ENCODE measurements at regions not wholly inside any gene's neighbourhood (a gene's known extent, or its start where the extent isn't known, plus 50 kb on each side); places are given as distances from the start of the nearest gene placed in this dataset.

- ATAC-seq (no peak), DNase-seq (ENCODE audit: low spot score) (no peak)
- Mint-ChIP-seq H3K27me3 (ENCODE audit: low read depth) (no peaks in the 10 kb centered on the region; the same call in 1 of the 2 replicates), H3K4me3 (no peak overlapping the region), H3K27ac (no peak overlapping the region), H3K9me3 (peaks cover 81% of the 10 kb centered on the region), H3K4me1 (no peaks in the 10 kb centered on the region), H3K36me3 (peaks cover 61% of the 10 kb centered on the region)
- ChIA-PET POLR2A (no interaction called here), CTCF (no interaction called here)
- TF ChIP-seq NFYB (CRISPR knock-in tag; conservative IDR thresholded peaks at IDR 0.05; ENCODE audit: low read depth) (no peak), MYBL2 (CRISPR knock-in tag; IDR thresholded peaks at IDR 0.05) (no peak), TP53 (CRISPR knock-in tag; IDR thresholded peaks at IDR 0.05) (no peak), NR1H2 (CRISPR knock-in tag; IDR thresholded peaks at IDR 0.05) (no peak), FOXJ3 (CRISPR knock-in tag; IDR thresholded peaks at IDR 0.05; ENCODE audit: borderline replicate concordance) (no peak), KAT7 (CRISPR knock-in tag; IDR thresholded peaks at IDR 0.05; ENCODE audit: borderline replicate concordance) (no peak), TEAD4 (CRISPR knock-in tag; IDR thresholded peaks at IDR 0.05) (no peak), NFATC4 (CRISPR knock-in tag; IDR thresholded peaks at IDR 0.05) (no peak), ZNF263 (CRISPR knock-in tag; IDR thresholded peaks at IDR 0.05; ENCODE audit: low read depth) (no peak), USF2 (CRISPR knock-in tag; IDR thresholded peaks at IDR 0.05) (no peak), ARID4B (CRISPR knock-in tag; IDR thresholded peaks at IDR 0.05; ENCODE audit: borderline replicate concordance) (no peak)
- TF ChIP-seq, protein P1, sequence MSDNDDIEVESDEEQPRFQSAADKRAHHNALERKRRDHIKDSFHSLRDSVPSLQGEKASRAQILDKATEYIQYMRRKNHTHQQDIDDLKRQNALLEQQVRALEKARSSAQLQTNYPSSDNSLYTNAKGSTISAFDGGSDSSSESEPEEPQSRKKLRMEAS (CRISPR knock-in tag; IDR thresholded peaks at IDR 0.05), result no peak
- TF ChIP-seq, protein P2, sequence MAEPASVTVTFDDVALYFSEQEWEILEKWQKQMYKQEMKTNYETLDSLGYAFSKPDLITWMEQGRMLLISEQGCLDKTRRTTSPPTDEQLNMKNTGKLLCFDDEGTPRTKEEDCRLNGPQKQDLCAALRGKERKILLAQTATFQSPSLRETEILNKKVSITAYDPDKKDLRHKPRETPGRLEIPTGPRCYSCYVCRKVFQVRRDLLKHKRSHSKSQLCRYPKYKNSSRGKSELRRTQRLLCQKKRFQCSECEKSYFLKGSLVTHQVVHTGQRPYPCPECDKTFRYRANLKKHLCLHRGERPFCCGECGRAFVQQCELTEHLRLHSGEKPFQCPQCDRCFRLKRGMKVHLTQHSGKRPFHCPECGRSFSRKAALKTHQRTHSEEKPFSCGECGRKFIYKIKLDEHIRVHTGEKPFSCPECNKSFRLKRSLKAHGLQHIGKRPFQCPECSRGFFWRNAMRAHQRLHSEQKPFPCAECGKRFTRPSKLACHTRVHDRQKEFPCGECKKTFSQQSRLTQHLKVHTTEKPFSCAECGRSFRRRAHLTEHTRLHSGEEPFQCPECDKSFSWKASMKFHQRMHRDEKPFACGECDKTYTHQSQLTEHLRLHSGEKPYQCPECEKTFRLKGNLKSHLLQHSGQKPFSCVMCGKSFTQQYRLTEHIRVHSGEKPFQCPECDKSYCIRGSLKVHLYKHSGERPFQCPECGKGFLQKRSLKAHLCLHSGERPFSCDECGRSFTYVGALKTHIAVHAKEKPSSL (CRISPR knock-in tag; conservative IDR thresholded peaks at IDR 0.05), result no peak
These were observed 247.3 kb upstream of the GYPC start for GRCh38 chr2:126408671-126409070.

- Mint-ChIP-seq H3K4me1 (no peaks in the 10 kb centered on the region), H3K36me3 (peaks cover 62% of the 10 kb centered on the region), H3K9me3 (peaks cover 85% of the 10 kb centered on the region), H3K27ac (no peak overlapping the region), H3K4me3 (no peak overlapping the region), H3K27me3 (ENCODE audit: low read depth) (no peaks in the 10 kb centered on the region; the same call in 1 of the 2 replicates)
- TF ChIP-seq KAT7 (CRISPR knock-in tag; IDR thresholded peaks at IDR 0.05; ENCODE audit: borderline replicate concordance) (no peak), ATF1 (CRISPR knock-in tag; IDR thresholded peaks at IDR 0.05) (no peak), NR2C2 (CRISPR knock-in tag; IDR thresholded peaks at IDR 0.05) (no peak)
- TF ChIP-seq, protein P1 (CRISPR knock-in tag; IDR thresholded peaks at IDR 0.05), result no peak
- ChIA-PET CTCF (no interaction called here), POLR2A (no interaction called here)
- DNase-seq (ENCODE audit: low spot score) (no peak), ATAC-seq (no peak)
These were observed 246.1 kb upstream of the GYPC start for GRCh38 chr2:126409850-126410249.

DNA sequence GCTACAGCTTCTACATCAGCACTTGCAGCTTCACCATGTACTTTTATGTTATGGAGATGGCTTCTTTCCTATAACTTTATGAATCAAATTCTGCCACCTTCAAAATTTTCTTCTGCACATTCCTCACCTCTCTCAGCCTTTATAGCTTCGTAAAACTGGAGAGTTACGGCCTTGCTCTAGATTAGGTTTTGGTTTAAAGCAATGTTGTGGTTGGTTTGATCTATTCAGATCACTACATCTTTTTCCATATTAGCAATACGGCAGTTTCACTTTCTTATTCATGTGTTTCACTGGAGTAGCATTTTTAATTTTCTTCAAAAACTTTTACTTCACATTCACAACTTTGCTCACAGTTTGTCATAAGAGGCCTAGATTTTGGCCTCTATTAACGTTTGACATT is 242.9 kb upstream of the GYPC start:
- Mint-ChIP-seq H3K4me3 (no peak overlapping the region), H3K4me1 (no peaks in the 10 kb centered on the region), H3K36me3 (peaks cover 58% of the 10 kb centered on the region), H3K27me3 (ENCODE audit: low read depth) (peaks cover 3% of the 10 kb centered on the region; the same call in 1 of the 2 replicates), H3K9me3 (peaks cover 80% of the 10 kb centered on the region), H3K27ac (no peak overlapping the region)
- ATAC-seq, result no peak
- DNase-seq (ENCODE audit: low spot score), result no peak
- TF ChIP-seq, protein P3, sequence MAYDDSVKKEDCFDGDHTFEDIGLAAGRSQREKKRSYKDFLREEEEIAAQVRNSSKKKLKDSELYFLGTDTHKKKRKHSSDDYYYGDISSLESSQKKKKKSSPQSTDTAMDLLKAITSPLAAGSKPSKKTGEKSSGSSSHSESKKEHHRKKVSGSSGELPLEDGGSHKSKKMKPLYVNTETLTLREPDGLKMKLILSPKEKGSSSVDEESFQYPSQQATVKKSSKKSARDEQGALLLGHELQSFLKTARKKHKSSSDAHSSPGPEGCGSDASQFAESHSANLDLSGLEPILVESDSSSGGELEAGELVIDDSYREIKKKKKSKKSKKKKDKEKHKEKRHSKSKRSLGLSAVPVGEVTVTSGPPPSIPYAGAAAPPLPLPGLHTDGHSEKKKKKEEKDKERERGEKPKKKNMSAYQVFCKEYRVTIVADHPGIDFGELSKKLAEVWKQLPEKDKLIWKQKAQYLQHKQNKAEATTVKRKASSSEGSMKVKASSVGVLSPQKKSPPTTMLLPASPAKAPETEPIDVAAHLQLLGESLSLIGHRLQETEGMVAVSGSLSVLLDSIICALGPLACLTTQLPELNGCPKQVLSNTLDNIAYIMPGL (CRISPR knock-in tag; IDR thresholded peaks at IDR 0.05), result no peak
- TF ChIP-seq FOXP1 (CRISPR knock-in tag; IDR thresholded peaks at IDR 0.05; ENCODE audit: borderline replicate concordance) (no peak), ZNF671 (CRISPR knock-in tag; IDR thresholded peaks at IDR 0.05) (no peak), RELA (CRISPR knock-in tag; IDR thresholded peaks at IDR 0.05; ENCODE audit: borderline replicate concordance) (no peak)
- ChIA-PET CTCF (no interaction called here), POLR2A (no interaction called here)

Measured in WTC11 (cell line).